Activated T-cell treated with anti-CD3 and anti-CD28 coated beads for 24 hours (primary cell): ENCODE measurements at regions not wholly inside any gene's neighbourhood (a gene's known extent, or its start where the extent isn't known, plus 50 kb on each side); places are given as distances from the start of the nearest gene placed in this dataset.
"Not testable (repeated sequence)": the region's sequence is repeated elsewhere in the genome, so short reads cannot be mapped to it uniquely, and the experiment has no call there.

Source experiments
- DNase-seq: peaks from one replicate; pipeline ENCODE4 v3.0.0-alpha.2; 2020; ENCODE audit warnings: low read depth

DNA sequence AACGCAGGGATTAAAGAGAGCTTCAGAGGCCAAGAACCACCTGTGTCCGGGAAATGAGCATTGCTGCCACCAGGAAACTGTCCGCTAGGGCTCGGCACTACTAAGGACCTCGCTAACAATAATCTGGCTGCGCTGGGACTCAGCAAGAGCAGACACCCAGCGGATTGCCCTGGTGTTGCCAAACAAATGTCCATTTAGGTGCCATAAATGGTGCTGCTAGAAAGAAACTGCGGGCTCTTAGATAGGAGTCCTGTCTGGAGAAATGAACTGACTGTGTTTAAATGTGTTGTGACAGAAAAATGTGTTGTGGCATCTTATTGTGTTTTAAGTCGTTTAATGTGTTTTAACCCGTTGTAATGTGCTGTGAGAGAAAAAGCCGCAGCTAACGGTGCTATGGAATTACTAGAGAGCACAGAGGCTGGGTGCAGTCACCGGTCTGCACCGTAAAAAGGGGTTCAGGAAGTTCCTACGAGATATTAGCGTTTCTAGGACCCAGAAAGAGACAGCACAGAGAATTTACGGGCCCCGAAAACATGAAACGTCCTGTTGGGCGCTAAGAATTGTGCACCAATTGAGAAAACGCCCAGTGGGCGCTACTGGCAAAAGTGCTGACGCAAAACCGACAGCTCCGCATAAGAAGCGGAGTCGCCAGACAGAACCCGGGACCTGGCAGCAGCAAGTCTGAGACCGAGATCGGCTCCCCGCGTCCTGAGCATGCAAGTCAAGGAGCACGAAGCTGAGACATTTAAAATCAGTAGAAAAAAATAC lies 90.6 kb downstream of the ANXA2R start:
- DNase-seq: peak; percentile 23

DNA sequence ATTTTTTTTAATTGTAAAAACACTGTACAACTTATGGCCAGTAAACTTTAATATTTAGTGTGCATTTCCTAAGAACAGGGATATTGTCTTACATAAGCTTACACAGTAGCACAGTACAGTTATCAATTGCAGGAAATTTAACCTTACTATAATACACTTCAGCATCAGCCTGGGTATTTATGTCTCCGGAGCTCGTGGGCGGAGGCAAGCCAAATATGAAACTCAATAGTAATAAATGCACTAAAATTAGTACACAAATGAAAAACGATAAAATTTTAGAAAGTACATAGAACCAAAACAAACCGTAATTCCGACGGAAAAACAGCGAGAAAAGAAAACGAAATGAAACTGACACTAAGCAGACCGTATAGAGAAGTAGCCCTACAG lies 91.2 kb downstream of the ANXA2R start:
- no peak for DNase-seq

DNA sequence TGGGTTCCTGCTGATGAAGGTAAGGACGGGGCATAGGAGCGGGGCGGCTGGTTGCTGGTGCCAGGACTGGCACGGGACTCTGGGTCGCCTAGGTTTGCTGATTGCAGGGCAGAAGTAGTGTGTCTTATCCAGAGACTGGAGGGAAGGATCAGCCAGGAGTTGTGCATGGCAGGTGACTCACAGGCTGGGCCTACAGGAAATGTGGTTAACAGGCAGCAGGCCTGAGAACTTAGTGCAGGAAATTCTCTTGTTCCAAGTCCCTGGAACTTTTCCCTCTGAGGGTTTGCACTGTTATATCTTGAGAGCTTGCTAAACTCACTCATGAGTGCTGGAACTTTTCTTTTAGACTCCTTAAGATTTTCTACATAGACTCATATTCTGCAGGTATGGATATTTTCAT lies 95.1 kb downstream of the ANXA2R start:
- DNase-seq: no peak

DNA sequence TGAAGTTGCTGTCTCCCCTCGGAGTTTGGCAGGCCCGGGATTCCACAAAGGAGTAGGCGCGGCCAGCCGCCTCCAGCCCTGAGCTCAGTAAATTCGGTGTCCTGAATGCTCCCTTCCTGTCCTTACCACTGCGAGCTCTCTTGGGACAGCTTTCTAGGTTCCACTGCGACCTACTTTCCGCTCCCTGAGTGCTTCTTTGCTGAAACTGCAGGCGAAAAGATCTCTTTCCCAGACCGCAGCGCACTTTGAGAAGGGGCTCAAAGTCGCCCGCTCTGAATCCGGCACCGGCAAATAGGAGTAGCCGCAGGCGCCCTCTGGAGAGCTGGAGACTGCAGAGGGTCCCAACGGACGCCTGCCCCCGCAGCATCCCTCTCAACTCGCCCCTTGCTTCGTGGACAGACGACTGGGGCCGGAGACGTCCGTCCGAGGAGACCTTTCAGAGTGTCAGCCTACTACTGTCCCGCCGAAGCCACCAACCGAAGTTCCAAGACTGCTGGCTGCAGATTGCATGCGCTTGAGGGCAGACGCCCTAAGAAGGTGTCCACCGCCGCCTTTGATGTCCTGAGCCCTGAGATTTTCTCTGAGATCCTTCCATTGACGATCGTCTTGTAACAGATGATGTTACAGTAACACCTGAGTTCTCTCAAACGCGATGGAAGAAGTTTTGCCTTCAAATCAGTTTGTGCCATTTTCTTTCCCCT lies 96.0 kb downstream of the ANXA2R start:
- DNase-seq: no peak

DNA sequence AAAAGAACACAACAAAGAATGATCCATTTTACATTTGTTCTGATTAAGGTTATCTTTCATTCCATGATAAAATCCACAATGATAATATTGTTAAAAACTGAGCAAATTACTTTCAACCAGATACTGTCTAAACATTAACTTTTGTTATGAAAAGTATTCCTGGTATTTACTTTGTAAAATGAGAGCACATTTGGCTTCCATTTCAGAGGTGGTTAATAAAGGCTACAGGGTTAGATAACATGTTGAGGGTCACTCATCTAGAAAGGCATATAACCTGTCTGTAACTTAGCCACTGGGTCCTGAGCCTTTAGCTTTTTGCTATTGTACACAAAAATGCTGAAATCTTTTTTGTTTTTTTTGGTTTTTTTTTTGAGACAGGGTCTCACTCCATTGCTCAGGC lies 99.3 kb downstream of the ANXA2R start:
- DNase-seq: no peak

DNA sequence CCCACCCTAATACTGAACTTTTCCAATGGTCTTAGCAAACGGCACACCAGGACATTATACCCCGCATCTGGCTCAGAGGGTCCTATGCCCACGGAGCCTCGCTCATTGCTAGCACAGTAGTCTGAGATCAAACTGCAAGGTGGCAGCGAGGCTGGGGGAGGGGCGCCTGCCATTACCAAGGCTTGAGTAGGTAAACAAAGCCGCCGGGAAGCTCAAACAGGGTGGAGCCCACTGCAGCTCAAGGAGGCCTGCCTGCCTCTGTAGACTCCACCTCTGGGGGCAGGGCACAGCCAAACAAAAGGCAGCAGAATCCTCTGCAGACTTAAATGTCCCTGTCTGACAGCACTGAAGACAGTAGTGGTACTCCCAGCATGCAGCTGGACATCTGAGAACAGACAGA lies 108.1 kb downstream of the ANXA2R start:
- not testable (repeated sequence) for DNase-seq

DNA sequence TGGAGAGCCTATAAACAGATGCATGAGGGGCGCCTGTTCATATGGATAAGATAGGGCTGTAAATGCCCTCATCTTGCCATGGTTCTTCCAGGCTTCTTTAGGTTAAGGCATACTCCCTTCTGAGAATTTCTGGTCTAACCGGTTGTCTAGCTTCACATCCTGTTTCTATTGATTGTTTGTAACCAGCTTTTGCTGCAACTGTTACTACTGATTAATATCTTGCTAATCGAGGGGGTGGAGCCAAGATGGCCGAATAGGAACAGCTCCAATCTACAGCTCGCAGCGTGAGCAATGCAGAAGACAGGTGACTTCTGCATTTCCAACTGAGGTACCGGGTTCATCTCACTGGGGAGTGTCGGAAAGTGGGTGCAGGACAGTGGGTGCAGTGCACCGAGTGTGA lies 108.7 kb downstream of the ANXA2R start:
- not testable (repeated sequence) for DNase-seq

DNA sequence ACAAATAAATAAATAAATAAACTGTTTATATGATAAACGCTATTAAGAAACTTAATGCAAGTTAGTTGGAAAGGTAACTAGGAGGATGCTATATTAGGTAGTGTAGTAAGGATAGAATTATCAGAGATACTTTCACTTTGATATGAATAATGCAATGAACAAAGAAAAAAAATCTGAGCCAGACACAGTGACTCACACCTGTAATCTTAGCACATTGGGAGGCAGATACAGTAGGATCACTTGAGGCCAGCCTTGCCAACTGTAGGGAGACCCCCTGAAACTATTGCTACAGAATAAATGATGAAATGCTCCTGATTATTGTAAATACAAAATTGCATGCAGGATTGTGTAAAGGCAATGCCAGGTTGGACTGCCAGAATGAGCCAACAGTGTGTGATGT lies 109.2 kb downstream of the ANXA2R start:
- no peak for DNase-seq

DNA sequence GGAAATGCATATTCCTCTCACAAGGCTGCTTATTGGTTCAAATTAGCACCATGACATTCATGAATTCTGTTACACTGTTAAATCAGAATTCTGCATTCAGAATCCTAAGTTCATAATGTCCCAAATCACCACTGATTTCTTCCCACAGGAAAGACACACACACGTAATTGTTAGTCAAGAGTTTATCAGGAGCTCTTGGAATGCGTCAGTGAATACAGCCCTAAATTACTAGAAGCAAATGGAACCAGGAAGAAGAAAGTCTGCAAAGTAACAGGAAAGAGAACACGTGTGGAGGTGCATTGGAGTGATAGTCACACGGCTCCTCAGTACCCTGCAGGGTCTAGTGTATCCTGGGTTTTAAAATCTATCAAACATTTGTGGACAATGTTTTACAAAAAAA lies 110.2 kb downstream of the ANXA2R start:
- DNase-seq: no peak

DNA sequence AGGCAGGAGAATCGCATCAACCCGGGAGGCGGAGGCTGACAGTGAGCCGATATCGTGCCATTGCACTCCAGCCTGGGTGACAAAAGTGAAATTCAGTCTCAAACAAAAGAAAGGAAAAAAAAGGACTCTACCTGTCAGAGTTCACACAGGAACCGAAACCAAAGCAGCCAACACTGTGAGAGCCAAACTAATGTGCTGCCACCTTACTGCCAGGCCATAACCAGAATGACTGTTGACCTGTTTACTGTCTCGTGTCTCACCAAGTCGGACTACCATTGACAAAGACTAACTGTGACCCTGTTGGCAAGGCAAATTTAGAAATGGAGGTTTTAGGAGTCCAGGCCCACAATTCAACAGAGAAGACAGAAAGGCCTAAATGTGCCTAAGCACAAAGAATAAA lies 112.4 kb downstream of the ANXA2R start:
- DNase-seq: no peak

DNA sequence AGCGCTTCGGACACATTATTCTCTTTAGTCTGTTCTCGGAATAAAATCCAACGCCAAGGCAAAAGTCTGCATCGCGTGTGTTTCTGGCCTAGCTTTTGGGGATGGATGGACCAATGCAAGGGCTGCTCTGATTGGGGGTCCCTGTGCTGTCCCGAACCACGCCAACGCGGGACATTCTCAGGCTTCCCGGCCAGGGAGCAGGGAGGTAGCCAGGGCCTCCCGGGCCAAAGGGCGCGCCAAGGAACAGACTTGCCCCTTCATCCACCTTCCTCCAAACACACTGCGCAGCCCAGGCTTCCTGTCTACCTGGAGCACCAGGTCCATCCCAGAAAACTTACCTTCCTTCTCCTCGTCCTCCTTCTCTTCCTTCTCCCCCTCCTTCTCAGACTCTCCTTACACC lies 113.0 kb upstream of the SELENOP start:
- no peak for DNase-seq

DNA sequence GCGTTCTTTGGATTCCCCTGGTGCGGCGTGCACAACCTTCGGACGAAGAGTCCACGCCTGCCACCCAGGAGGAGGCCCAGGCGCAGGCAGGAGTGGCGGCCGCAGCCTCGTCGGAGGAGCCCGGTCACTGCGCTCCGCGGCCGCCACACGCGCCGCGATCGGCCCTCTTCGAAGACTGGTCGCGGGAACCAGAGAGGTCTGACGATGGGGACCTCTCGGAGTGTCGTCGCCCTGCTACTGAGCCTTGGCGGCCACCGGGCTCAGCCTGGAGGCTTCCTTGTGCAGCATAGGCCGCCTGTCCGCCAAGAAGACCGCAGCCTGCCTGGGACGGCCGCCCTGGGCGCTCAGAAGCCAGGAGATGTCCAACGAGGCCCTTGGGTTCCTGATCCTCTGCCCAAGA lies 112.5 kb upstream of the SELENOP start:
- DNase-seq: no peak

DNA sequence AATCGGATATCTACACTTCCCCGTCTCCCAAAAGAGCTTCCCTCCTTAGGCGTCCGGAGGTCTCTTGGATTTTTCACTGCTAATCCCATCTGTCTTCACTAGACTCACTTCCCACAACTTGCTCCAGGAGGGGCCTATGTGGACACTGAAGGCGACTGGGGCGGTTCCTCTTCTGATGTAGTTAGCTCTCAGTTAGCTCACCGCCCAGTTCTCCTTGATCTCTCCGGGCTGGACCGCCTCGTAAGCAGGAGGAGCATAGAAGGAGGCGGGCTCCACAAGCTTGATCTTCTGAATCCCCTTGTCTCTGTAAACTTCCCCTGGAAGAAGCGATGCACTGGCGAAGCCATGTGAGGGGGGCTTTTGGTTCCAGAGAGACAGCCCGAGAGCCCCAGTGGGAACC lies 112.0 kb upstream of the SELENOP start:
- DNase-seq: no peak

DNA sequence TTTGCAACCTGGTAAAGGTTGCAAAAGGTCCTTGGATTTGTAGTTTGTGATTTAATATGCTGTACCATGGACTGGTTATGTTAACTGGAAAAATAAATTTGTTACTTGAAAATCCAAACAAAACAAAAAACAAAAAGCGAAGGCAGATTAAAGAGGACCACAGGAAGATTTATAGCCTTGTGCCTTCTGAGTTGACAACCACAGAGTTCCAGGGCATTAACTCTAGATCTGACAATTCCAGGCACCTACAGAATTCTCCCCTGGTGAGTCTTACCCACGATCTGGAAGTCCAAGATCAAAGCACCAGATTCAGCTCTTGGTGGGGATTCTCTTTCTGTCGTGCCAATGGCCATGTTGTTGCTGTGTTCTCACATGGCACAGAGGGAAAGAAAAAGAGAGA lies 107.9 kb upstream of the SELENOP start:
- no peak for DNase-seq

DNA sequence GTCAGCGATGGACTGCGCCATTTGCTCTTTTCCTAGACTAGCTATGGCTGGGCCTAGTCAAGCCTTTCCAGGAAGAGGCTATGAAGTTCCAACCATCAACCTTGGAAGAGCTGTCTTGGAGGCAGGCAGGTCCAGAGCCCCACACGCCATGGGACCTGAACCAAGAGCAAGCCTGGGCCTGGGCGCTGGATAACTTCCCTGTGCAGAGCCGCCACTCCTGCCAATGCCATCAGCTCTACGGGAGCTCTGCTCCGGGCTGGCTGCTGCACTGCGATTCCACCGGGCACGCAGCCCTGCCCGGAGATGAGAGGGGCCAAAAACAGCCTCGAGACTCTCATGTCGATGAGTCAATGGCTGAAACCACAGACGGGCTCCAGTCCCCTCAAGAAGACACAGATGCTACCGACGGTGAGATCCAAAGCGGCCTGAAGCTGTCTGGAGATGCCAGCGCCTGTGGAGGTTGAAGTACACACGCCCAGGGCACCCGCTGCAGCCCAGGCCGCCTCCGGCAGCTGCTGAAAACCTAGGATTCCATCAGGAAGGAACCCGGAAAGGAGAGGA lies 103.7 kb upstream of the SELENOP start:
- no peak for DNase-seq

DNA sequence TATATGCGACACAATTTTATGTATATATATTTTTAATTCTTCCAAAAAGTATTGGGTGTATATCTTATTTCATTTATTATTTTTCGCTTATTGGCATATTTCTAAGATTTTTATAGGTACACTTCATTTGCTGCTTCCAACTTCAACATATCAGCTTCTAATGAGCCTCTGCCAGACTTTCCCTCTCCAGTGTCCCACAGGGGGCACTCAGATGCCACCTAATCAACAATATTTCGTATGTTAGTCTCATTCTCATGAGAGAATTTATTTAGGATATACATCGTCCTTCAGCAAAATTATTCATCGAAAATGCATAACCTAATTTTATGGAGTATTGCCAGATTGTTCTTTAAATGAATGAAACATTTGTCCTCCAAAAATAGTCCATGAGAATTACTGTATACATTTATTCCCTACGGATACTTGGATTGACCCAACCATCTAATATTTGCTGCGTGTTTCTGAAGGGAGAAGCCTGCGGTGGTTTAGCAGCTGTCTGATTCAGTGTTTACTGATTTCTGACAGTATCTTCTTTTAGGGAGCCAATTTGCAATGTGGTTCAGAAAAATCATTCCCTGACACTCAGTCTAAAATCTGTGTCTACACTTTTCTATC lies 100.6 kb upstream of the SELENOP start:
- peak; percentile 23 for DNase-seq

DNA sequence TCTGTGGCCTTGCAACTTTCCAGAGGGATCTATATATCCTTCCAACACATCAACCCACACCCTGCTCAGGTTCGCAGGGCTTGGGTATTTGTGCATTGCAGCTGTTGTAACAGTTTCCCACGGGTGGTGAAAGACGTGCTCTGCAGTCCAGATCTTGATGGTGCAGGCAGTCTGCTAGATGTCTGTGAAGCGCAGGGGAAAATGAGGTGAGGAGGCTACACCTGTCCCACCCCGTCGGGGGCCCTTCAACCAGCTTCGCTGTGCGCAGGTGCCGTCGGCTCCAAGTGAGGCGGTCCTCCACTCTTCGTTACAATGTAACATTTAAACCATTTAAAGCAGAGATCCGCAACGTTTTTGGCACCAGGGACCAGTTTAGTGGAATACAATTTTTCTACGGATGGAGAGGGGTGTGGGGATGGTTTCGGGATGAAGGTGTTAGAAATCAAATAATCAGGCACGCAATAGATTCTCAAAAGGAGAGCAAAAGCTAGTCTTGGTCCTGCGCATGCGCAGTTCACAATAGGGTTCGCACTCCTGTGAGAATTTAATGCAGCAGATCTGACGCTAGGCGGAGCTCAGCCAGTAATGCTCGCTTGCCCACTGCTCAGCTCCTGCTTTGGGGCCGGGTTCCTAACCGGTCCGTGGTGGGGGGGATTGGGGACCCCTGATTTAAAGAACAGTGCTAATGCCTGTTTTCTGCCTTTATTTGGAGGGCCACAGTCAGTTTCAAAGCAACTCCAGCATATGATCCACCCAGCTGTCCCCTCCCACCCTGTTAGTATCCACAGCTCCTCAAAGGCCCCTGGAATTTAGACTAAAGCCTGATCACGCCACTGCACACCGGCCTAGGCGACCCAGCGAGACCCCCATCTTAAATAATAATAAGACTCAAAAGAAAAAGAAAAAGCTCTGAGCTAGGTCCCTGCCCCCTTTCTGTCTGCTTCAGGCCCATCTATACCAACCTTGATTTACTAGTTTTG lies 97.1 kb upstream of the SELENOP start:
- DNase-seq: peak; percentile 87

DNA sequence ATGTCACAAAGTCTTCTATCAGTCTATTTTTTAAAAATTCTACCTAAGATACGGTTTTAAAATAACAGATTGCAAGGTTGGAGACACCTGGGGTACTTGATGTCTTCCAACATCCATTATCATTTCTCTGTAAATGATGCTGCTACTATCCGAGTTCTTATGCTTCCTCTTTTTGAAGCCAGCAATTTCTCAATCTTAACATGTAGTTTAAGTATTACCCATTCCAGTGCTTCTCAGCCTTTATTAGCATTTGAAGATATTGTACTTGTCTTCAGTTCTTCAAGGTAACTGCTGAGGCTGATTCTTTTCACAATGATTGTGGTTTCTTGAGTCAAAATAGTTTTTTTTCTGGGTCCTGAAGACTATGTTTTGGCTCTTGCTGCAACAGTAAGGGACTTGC lies 96.4 kb upstream of the SELENOP start:
- no peak for DNase-seq

DNA sequence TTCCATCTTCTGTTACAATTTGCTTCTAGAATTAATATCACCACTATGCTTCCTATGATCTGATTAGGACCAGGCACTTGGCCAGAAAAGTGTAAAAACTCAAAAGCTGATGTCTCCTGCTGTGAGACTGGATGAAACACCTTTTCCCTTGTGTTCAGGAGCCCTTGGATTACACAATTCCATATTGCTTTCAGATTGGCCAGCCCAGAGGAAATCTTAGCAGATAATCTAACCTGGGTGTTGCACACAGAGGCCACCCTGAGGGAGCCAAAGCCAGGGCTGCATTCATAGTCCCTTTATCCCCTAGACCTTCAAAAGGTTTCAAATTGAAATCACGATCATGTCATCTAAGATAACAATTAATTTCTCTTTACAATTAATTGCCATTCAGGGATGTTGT lies 94.1 kb upstream of the SELENOP start:
- no peak for DNase-seq

DNA sequence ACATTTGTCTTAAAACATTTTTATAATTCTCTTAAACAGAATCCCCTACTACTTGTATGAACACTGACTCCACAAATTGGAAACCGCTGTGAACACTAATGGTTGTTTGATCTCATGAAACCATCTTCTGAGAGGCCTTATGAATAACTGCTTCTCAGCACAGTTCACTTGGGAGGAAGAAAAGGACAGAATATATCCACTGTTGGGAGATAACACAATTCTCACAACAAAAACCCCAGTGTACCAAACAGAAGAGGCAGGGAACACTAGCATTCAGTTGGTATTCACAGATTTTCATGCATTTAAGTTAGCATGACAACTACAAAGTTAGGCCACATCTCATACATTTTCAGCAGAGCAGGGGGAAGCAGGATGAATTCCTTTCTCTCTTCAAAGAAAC lies 89.0 kb upstream of the SELENOP start:
- DNase-seq: no peak

DNA sequence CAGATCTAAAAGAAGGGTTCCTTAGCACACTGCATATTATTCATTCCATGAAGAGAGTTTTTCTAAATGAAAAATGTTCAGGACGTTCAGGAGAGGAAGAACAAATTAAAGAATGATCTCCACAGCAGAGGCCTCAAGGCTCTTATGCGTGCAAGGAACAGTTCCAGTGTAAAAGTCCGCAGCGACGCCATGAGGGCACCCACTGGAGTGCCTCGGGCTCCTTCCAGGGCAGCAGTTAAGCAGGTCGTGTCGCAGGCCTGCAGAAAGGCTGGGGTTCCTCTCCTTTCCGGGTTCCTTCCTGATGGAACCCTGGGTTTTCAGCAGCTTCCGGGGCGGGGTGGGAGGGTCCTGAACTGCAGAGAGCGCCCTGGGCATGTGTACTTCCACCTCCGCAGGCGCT lies 87.1 kb upstream of the SELENOP start:
- no peak for DNase-seq

DNA sequence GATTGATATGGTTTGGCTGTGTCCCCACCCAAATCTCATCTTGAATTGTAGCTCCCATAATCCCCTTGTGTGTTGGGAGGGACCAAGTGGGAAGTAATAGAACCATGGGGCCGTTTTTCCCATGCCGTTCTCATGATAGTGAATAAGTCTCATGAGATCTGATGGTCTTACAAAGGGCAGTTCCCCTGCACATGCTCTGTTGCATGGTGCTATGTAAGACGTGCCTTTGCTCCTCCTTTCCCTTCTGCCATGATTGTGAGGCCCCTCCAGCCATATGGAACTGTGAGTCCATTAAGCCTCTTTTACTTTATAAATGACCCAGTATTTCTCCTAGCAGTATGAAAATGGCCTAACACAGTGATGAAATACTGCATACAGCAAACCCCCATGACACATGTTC lies 84.8 kb upstream of the SELENOP start:
- no peak for DNase-seq
